Right atrium auricular region (tissue), 2 donors: ENCODE measurements at regions not wholly inside any gene's neighbourhood (a gene's known extent, or its start where the extent isn't known, plus 50 kb on each side); places are given as distances from the start of the nearest gene placed in this dataset.

Experiments used
- DNase-seq: peaks from one replicate; pipeline ENCODE4 v3.0.0-alpha.2; 2019; ENCODE audit warnings: low spot score
- H3K27ac ChIP-seq, 2 donors: fragments of 200-600 bp; sonication (generic); 1 replicate in 1 of 2; 2 replicates in 1 of 2; pipeline ENCODE4 v1.5.1; 2016 to 2019
- H3K27me3 ChIP-seq, 2 donors: fragments of 200-600 bp; sonication (generic); one replicate each; pipeline versions ENCODE4 v1.5.1 to v1.6.0; 2017 to 2019
- H3K36me3 ChIP-seq: fragments of 200-600 bp; sonication (generic); one replicate; pipeline ENCODE4 v1.5.1; 2016
- H3K4me1 ChIP-seq, 2 donors: fragments of 200-600 bp; sonication (generic); one replicate each; pipeline versions ENCODE4 v1.5.1 to v1.6.0; 2017 to 2019
- H3K4me3 ChIP-seq, 2 donors: fragments of 200-600 bp; sonication (generic); 1 replicate in 1 of 2; 2 replicates in 1 of 2; pipeline ENCODE4 v1.5.1; 2017 to 2019; ENCODE audit warnings: mild to moderate bottlenecking in 1 of 2, moderate library complexity in 1 of 2
- H3K9me3 ChIP-seq, 2 donors: fragments of 200-600 bp; sonication (generic); one replicate each; pipeline ENCODE4 v1.5.1; 2019
- CTCF ChIP-seq, 2 donors: fragments of 200-600 bp; sonication (generic); IDR thresholded peaks; one replicate each; pipeline ENCODE4 v1.5.1; 2019; ENCODE audit warnings: antibody characterized with exemption in 2 of 2

- no peaks in the 10 kb centered on the region for H3K9me3 ChIP-seq
- H3K4me3 ChIP-seq: no peak overlapping the region
- H3K36me3 ChIP-seq: no peaks in the 10 kb centered on the region
- peaks cover 0 to 8% of the 10 kb centered on the region in 2 donors for H3K4me1 ChIP-seq
- H3K27me3 ChIP-seq: no peaks in the 10 kb centered on the region
- no peak for TF ChIP-seq CTCF (IDR thresholded peaks at IDR 0.05)
- no peak for DNase-seq
- H3K27ac ChIP-seq: no peak overlapping the region
Measured at GRCh38 chr3:148083526-148084182, 614.0 kb upstream of the AGTR1 start.

GRCh38 chr3:148084931-148085330 is 612.8 kb upstream of the AGTR1 start:
- H3K4me1 ChIP-seq: no peaks in the 10 kb centered on the region
- no peak overlapping the region for H3K27ac ChIP-seq
- no peaks in the 10 kb centered on the region for H3K36me3 ChIP-seq
- no peak for DNase-seq
- no peaks in the 10 kb centered on the region for H3K9me3 ChIP-seq
- no peaks in the 10 kb centered on the region for H3K27me3 ChIP-seq
- TF ChIP-seq CTCF (IDR thresholded peaks at IDR 0.05): no peak
- H3K4me3 ChIP-seq: no peak overlapping the region

GRCh38 chr3:148087601-148088371 is 609.9 kb upstream of the AGTR1 start:
- no peak for TF ChIP-seq CTCF (IDR thresholded peaks at IDR 0.05)
- no peaks in the 10 kb centered on the region for H3K4me1 ChIP-seq
- H3K36me3 ChIP-seq: no peaks in the 10 kb centered on the region

GRCh38 chr3:148089171-148089570 is 608.5 kb upstream of the AGTR1 start:
- H3K9me3 ChIP-seq: no peaks in the 10 kb centered on the region

More at GRCh38 chr3:148087601-148088371, 609.9 kb upstream of the AGTR1 start:
- H3K27me3 ChIP-seq: no peaks in the 10 kb centered on the region
- no peaks in the 10 kb centered on the region for H3K9me3 ChIP-seq
- DNase-seq: no peak
- no peak overlapping the region for H3K27ac ChIP-seq
- H3K4me3 ChIP-seq: no peak overlapping the region

GRCh38 chr3:148090156-148090555 is 607.5 kb upstream of the AGTR1 start:
- H3K4me1 ChIP-seq: no peaks in the 10 kb centered on the region
- H3K27me3 ChIP-seq: no peaks in the 10 kb centered on the region
- no peaks in the 10 kb centered on the region for H3K36me3 ChIP-seq
- TF ChIP-seq CTCF (IDR thresholded peaks at IDR 0.05): no peak
- H3K4me3 ChIP-seq: no peak overlapping the region
- H3K27ac ChIP-seq: no peak overlapping the region
- no peaks in the 10 kb centered on the region for H3K9me3 ChIP-seq
- DNase-seq: no peak

More at GRCh38 chr3:148089171-148089570, 608.5 kb upstream of the AGTR1 start:
- no peak for DNase-seq
- Histone ChIP-seq H3K27ac (no peak overlapping the region), H3K4me3 (no peak overlapping the region), H3K4me1 (no peaks in the 10 kb centered on the region), H3K27me3 (no peaks in the 10 kb centered on the region), H3K36me3 (no peaks in the 10 kb centered on the region)
- no peak for TF ChIP-seq CTCF (IDR thresholded peaks at IDR 0.05)
